GM13976 (cell line): ENCODE measurements at regions not wholly inside any gene's neighbourhood (a gene's known extent, or its start where the extent isn't known, plus 50 kb on each side); places are given as distances from the start of the nearest gene placed in this dataset.

ENCODE experiments used
- DNase-seq: peaks from one replicate; pipeline ENCODE4 v3.0.0; 2012; ENCODE audit warnings: low spot score
- CTCF ChIP-seq: IDR thresholded peaks from 2 replicates; pipeline ENCODE4 v1.5.1; 2012; ENCODE audit warnings: borderline replicate concordance, mild to moderate bottlenecking; ENCODE audit not compliant: insufficient read depth; ENCODE audit errors: extremely low read depth, missing control alignments, control extremely low read depth
- in situ Hi-C: fragments of 300-500 bp; cut with MboI; formaldehyde crosslinking; loops from one replicate; pipeline ENCODE4 v1.12.0; 2022; ENCODE audit warnings: low sequenced_read_pairs, mixed read lengths, inconsistent platforms; ENCODE audit not compliant: unreplicated experiment

GRCh38 chr4:31058656-31059055 is 338.5 kb downstream of the PCDH7 start:
- no peak for DNase-seq
- in situ Hi-C loops, result no loop called here
- TF ChIP-seq CTCF, result no peak

- no peak for TF ChIP-seq CTCF
- in situ Hi-C loops, result no loop called here
- DNase-seq, result no peak
Measured at GRCh38 chr4:31059753-31060522, 339.8 kb downstream of the PCDH7 start.

GRCh38 chr4:31065086-31065485 is 344.9 kb downstream of the PCDH7 start:
- no peak for TF ChIP-seq CTCF
- in situ Hi-C loops, result no loop called here
- no peak for DNase-seq

GRCh38 chr4:31068257-31069075 is 348.3 kb downstream of the PCDH7 start:
- no peak for TF ChIP-seq CTCF
- DNase-seq, result no peak
- in situ Hi-C loops, result no loop called here

- in situ Hi-C loops, result no loop called here
- TF ChIP-seq CTCF, result no peak
- no peak for DNase-seq
Measured at GRCh38 chr4:31069151-31069550, 349.0 kb downstream of the PCDH7 start.

GRCh38 chr4:31071508-31072486 is 351.6 kb downstream of the PCDH7 start:
- no peak for DNase-seq
- in situ Hi-C loops, result no loop called here
- TF ChIP-seq CTCF, result no peak
